ENCODE measurements at regions not wholly inside any gene's neighbourhood (a gene's known extent, or its start where the extent isn't known, plus 50 kb on each side); places are given as distances from the start of the nearest gene placed in this dataset.

DNA sequence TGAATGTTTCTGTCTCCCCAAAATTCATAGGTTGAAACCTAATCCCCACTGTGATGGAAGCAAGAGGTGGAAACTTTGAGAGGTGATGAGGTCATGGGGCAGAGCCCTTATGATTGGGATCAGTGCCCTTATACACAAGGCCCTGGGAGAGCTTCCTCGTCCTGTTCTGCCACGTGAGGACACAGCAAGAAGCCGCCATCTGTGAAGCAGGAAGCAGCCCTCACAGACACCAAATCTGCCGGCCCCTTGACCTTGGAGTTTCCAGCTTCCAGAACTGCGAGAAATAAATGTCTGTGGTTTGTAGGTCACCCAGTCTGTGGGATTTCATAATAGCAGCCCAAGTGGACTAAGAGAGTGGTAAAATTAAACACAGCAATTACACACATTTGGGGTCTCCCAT is 737.4 kb downstream of the UQCRFS1 start:
- H3K4me3 ChIP-seq (replicated peaks; ENCODE audit: insufficient read depth, low read length), result no peak overlapping the region
- no peak overlapping the region for H3K27ac ChIP-seq (replicated peaks)
- H3K27me3 ChIP-seq (ENCODE audit: insufficient read depth, poor library complexity, severe bottlenecking), result no peaks in the 10 kb centered on the region
- TF ChIP-seq, protein P1, sequence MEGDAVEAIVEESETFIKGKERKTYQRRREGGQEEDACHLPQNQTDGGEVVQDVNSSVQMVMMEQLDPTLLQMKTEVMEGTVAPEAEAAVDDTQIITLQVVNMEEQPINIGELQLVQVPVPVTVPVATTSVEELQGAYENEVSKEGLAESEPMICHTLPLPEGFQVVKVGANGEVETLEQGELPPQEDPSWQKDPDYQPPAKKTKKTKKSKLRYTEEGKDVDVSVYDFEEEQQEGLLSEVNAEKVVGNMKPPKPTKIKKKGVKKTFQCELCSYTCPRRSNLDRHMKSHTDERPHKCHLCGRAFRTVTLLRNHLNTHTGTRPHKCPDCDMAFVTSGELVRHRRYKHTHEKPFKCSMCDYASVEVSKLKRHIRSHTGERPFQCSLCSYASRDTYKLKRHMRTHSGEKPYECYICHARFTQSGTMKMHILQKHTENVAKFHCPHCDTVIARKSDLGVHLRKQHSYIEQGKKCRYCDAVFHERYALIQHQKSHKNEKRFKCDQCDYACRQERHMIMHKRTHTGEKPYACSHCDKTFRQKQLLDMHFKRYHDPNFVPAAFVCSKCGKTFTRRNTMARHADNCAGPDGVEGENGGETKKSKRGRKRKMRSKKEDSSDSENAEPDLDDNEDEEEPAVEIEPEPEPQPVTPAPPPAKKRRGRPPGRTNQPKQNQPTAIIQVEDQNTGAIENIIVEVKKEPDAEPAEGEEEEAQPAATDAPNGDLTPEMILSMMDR (IDR thresholded peaks at IDR 0.05; ENCODE audit: insufficient read depth, low read length), result no peak
- TF ChIP-seq GABPA (IDR thresholded peaks at IDR 0.05; ENCODE audit: low read depth), result no peak
- peak in 1 of 2 experiments; percentile 29 for DNase-seq (ENCODE audit: low read depth in 1 of 2, low spot score in 1 of 2)

DNA sequence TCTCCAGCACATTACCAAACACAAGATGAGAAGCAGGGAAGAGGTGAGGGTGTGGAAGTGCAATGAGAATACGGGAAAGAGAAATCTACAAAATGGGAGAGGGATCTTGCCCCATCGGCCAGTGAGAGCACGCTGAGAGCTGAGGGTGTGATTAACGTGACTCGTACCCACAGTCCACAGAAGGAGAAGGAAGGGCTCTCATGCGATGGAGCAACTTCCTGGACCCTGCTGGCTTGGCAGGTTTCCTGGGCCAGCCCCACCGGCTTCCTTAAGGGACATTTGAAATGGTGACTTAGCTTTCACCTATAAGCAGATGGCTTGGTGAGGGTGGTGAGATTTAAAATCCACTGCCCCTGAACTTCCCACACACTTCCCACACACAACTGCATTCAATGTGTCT is 740.1 kb downstream of the UQCRFS1 start:
- TF ChIP-seq, protein P1 (IDR thresholded peaks at IDR 0.05; ENCODE audit: insufficient read depth, low read length), result no peak
- TF ChIP-seq, protein P2, sequence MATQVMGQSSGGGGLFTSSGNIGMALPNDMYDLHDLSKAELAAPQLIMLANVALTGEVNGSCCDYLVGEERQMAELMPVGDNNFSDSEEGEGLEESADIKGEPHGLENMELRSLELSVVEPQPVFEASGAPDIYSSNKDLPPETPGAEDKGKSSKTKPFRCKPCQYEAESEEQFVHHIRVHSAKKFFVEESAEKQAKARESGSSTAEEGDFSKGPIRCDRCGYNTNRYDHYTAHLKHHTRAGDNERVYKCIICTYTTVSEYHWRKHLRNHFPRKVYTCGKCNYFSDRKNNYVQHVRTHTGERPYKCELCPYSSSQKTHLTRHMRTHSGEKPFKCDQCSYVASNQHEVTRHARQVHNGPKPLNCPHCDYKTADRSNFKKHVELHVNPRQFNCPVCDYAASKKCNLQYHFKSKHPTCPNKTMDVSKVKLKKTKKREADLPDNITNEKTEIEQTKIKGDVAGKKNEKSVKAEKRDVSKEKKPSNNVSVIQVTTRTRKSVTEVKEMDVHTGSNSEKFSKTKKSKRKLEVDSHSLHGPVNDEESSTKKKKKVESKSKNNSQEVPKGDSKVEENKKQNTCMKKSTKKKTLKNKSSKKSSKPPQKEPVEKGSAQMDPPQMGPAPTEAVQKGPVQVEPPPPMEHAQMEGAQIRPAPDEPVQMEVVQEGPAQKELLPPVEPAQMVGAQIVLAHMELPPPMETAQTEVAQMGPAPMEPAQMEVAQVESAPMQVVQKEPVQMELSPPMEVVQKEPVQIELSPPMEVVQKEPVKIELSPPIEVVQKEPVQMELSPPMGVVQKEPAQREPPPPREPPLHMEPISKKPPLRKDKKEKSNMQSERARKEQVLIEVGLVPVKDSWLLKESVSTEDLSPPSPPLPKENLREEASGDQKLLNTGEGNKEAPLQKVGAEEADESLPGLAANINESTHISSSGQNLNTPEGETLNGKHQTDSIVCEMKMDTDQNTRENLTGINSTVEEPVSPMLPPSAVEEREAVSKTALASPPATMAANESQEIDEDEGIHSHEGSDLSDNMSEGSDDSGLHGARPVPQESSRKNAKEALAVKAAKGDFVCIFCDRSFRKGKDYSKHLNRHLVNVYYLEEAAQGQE (IDR thresholded peaks at IDR 0.05; ENCODE audit: insufficient replicate concordance, low read depth), result no peak
- no peak for TF ChIP-seq SPI1 (IDR thresholded peaks at IDR 0.05; ENCODE audit: borderline replicate concordance, low read depth)
- 0 out of 2 replicates have a peak, but pooled peaks have one; percentile 21 for TF ChIP-seq POLR2AphosphoS5 (IDR thresholded peaks at IDR 0.05; ENCODE audit: low read depth)
- no peaks in the 10 kb centered on the region for H3K27me3 ChIP-seq (ENCODE audit: insufficient read depth, poor library complexity, severe bottlenecking)
- H3K27ac ChIP-seq (replicated peaks), result no peak overlapping the region
- H3K4me3 ChIP-seq (replicated peaks; ENCODE audit: insufficient read depth, low read length), result no peak overlapping the region
- peak in 1 of 2 experiments; percentile 76 for DNase-seq (ENCODE audit: low read depth in 1 of 2, low spot score in 1 of 2)

DNA sequence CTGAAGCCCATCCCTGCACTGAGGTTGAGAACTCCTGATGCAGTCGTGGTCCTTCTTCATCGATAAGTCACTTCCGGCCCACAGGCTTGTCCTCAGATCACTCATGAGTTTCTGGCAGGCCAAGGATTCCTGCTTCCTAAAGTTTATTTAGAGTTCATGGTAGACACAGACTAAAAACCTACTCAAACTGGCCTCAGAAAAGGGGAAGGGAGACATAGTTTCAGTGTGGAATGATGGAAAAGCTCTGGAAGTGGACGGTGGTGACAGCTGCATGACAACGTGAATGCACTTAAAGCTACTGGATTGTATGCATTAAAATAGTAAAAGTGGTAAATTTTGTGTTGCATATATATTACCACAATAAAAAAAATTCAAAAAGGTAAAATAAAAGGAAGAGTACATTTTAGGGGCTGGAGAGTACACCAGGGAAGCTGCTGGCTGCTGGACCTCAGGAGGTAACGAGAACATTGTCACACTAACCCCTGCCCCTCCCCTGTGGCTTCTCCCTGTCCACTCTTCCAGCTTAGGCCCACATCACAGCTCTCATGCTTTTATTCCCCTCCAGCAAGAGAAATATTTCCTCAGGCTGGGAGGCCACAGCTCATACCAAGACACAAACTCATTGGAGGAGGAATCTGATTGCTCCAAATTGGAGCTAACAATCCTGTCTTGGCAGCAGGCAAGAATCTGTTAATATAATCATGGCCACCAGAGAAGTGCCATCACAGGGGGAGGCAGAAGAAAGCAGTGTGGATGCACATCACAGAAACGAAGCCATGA is 741.0 kb downstream of the UQCRFS1 start:
- H3K4me3 ChIP-seq (replicated peaks; ENCODE audit: insufficient read depth, low read length), result no peak overlapping the region
- no peaks in the 10 kb centered on the region for H3K27me3 ChIP-seq (ENCODE audit: insufficient read depth, poor library complexity, severe bottlenecking)
- TF ChIP-seq POLR2AphosphoS5 (IDR thresholded peaks at IDR 0.05; ENCODE audit: low read depth), result no peak
- no peak for TF ChIP-seq GABPA (IDR thresholded peaks at IDR 0.05; ENCODE audit: low read depth)
- TF ChIP-seq, protein P2 (IDR thresholded peaks at IDR 0.05; ENCODE audit: insufficient replicate concordance, low read depth), result no peak
- TF ChIP-seq, protein P1 (IDR thresholded peaks at IDR 0.05; ENCODE audit: insufficient read depth, low read length), result no peak
- TF ChIP-seq SPI1 (IDR thresholded peaks at IDR 0.05; ENCODE audit: borderline replicate concordance, low read depth), result no peak
- 0 out of 2 replicates have a peak overlapping the region, but pooled peaks have one; percentile 24 for H3K27ac ChIP-seq (replicated peaks)
- no peak for DNase-seq (ENCODE audit: low read depth in 1 of 2, low spot score in 1 of 2)
